Large intestine (tissue), 3 donors: ENCODE measurements at regions not wholly inside any gene's neighbourhood (a gene's known extent, or its start where the extent isn't known, plus 50 kb on each side); places are given as distances from the start of the nearest gene placed in this dataset.

Experiments
- DNase-seq, 2 donors: peaks; one replicate each; pipeline versions ENCODE4 v3.0.0 to v3.0.0-alpha.2; 2013
- H3K27ac ChIP-seq: one replicate; pipeline ENCODE4 v1.5.1; 2013; ENCODE audit warnings: low read length
- H3K27me3 ChIP-seq: 2 replicates; pipeline ENCODE4 v1.6.1; 2013; ENCODE audit warnings: low read length; ENCODE audit not compliant: control insufficient read depth, insufficient read depth
- H3K36me3 ChIP-seq: 2 replicates; pipeline ENCODE4 v1.6.1; 2013; ENCODE audit warnings: low read length; ENCODE audit not compliant: control insufficient read depth, insufficient read depth
- H3K4me1 ChIP-seq: one replicate; pipeline ENCODE4 v1.6.1; 2013; ENCODE audit warnings: low read length; ENCODE audit not compliant: control insufficient read depth, insufficient read depth
- H3K4me3 ChIP-seq: one replicate; pipeline ENCODE4 v1.5.1; 2013; ENCODE audit warnings: low read length
- H3K9me3 ChIP-seq: one replicate; pipeline ENCODE4 v1.6.1; 2013; ENCODE audit warnings: mild to moderate bottlenecking, low read depth, low read length, moderate library complexity; ENCODE audit not compliant: control insufficient read depth
- WGBS: methylation state at CpG from one replicate; pipeline ENCODE4 v1.1.5; 2013; ENCODE audit warnings: low lambda C conversion rate; ENCODE audit not compliant: insufficient coverage; 5-methylcytosine and 5-hydroxymethylcytosine counted together

DNA sequence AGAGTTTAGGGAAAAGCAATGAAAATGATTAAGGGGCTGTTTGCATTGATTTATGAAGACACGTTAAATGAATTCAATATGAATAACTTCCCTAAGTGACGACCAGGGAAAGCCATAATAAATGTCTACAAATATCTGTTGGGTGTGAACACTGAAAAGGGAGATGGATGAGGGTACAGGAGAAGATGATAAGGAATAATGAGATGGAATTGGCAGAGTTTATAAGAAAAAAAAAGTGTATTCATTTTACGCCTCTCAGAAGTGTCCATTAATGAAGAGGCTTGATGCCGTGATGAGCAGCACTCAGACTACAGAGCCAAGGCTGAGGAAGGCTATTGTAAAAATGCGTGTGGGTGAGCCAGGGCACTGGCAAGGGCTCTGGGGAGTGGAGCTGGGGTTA is 346.7 kb upstream of the AKR1E2 start:
- no peaks in the 10 kb centered on the region for H3K36me3 ChIP-seq
- no peak overlapping the region for H3K27ac ChIP-seq
- no peaks in the 10 kb centered on the region for H3K27me3 ChIP-seq
- H3K4me3 ChIP-seq: no peak overlapping the region
- H3K4me1 ChIP-seq: no peaks in the 10 kb centered on the region
- no peak for DNase-seq
- WGBS: 77% methylated on average over 2 of the region's 5 CpGs
- H3K9me3 ChIP-seq: no peaks in the 10 kb centered on the region

DNA sequence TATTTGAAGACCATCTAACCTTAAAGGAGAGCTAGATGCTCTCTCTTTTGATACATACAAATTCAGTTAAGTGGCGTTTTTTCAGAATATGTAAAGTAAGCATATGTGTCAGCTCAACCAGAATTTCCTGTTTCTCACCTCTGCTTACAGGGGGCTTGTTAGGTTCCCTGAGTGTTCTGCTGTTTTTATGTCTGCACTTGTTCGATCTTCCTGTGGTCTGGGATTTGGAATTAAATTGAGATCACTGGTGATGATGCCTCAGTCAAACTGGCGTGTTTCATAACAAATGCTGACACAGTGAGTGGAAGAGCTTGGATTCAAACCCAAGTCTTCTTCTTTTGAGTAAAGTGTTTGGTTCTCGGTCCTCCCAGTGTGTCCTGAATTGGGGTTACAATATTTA is 348.3 kb upstream of the AKR1E2 start:
- DNase-seq: no peak
- H3K27me3 ChIP-seq: no peaks in the 10 kb centered on the region
- H3K27ac ChIP-seq: no peak overlapping the region
- H3K4me1 ChIP-seq: no peaks in the 10 kb centered on the region
- no peaks in the 10 kb centered on the region for H3K9me3 ChIP-seq
- no peak overlapping the region for H3K4me3 ChIP-seq
- no CpG with 5 or more reads among the region's 4 CpGs for WGBS
- no peaks in the 10 kb centered on the region for H3K36me3 ChIP-seq

DNA sequence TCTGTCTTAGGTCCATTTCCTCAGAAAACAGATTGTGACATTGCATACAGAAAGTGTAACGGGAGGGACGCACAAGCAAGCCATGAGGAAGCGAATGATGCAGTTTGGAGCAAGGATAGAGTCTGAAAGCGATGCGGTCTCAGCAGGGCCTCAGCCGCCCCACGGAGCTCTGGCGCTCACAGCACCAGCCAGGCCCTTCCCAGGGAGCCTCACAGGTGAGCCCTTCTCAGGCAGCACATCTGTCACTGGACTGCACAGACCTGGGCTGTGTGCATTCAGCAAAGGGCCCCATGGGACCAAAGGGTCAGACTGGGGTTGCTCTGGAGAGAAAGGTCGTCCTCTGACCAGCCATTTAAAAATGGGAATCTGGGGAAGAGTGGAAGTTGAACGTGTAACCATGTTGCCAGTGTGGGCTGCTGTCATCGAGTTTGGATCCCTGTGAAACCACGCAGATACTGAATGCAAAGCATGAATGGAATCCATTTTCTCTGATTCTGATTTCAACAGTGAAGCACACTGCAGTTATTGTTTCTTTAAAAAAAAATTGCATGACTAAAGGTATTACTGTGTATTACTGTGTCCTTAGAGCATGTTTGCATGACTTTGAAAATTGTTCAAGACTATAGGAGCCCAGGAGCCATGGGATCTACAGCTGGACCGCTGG is 350.0 kb upstream of the AKR1E2 start:
- Histone ChIP-seq H3K27me3 (no peaks in the 10 kb centered on the region), H3K9me3 (no peaks in the 10 kb centered on the region), H3K27ac (no peak overlapping the region), H3K4me3 (no peak overlapping the region), H3K4me1 (no peaks in the 10 kb centered on the region), H3K36me3 (no peaks in the 10 kb centered on the region)
- no CpG with 5 or more reads among the region's 13 CpGs for WGBS
- DNase-seq: no peak

DNA sequence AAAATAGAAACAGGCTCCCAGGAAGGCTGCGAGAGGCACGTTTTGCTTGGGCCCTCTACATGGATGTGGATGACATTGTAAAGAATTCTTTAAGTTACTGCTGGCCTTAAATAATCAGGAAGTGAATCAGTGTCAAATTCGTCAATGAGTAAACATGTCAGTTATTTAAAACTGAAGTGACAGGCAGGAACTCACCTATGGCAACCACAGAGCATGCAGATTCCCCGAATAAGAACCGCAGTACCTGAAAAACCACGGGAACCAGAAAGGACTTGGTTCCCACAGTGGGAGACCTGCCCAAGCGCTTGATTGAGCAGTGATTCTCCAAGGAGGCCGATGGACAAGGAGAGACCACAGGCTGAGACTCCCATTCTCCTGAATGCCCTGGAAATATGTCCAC is 351.2 kb upstream of the AKR1E2 start:
- WGBS: no CpG with 5 or more reads among the region's 8 CpGs
- no peaks in the 10 kb centered on the region for H3K36me3 ChIP-seq
- no peak overlapping the region for H3K4me3 ChIP-seq

DNA sequence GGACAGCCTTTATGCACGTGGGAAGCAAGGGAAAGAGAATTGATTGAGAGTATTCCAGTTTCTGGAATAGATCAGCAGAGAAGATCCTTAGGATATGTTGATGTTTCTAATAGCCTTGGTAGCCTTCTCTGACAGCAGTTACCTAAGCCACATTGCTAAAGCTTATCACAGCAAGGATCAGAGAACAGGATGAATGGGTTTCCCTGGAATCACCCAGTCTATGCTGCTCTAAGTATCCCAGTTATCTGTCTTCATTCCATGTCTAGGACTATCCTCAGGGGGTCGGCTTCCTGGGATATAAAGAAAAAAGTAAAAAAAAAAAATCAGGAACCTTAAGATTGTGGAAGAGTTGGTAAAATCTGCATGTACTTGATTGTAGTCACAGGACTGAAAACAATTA is 352.0 kb upstream of the AKR1E2 start:
- WGBS: 100% methylated on average over 1 of the region's 2 CpGs
- no peaks in the 10 kb centered on the region for H3K36me3 ChIP-seq
- no peak for DNase-seq
- no peaks in the 10 kb centered on the region for H3K27me3 ChIP-seq
- H3K9me3 ChIP-seq: no peaks in the 10 kb centered on the region
- no peak overlapping the region for H3K4me3 ChIP-seq
- no peak overlapping the region for H3K27ac ChIP-seq
- no peaks in the 10 kb centered on the region for H3K4me1 ChIP-seq

More for the DNA sequence above, 351.2 kb upstream of the AKR1E2 start:
- DNase-seq: no peak
- H3K27ac ChIP-seq: no peak overlapping the region
- H3K27me3 ChIP-seq: no peaks in the 10 kb centered on the region
- no peaks in the 10 kb centered on the region for H3K9me3 ChIP-seq
- no peaks in the 10 kb centered on the region for H3K4me1 ChIP-seq

DNA sequence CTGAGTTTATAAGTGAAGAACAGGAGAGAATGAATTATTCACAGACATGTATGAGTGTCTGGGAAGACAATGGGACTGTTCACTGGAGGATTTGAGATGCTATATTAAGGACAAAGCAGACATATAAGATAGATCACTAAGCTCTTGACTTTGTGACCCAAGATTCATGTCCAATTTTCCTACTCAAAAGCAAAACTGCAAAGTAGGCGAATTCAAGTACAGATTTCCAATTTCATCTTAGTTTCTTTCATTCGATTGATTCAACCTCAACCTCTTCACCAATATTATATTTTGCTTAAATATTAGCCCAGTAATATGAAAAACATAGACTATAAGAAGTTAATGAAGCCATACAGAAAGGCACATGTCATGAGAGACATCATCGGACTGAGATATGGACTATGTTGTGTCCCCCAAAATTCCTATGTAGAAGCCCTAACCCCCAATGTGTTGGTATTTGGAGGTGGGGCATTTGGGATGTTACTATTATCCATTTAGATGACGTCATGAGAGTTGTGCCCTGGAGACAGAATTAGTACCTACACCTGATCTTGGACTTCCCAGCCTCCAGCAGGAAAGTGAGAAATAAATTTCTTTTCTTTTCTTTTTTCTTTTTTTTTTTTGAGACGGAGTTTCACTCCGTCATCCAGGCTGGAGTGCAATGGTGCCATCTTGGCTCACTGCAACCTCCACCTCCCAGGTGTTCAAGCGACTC is 353.7 kb upstream of the AKR1E2 start:
- Histone ChIP-seq H3K4me1 (no peaks in the 10 kb centered on the region), H3K36me3 (no peaks in the 10 kb centered on the region), H3K4me3 (no peak overlapping the region), H3K27ac (no peak overlapping the region), H3K27me3 (no peaks in the 10 kb centered on the region), H3K9me3 (no peaks in the 10 kb centered on the region)
- 100% methylated on average over 2 of the region's 7 CpGs for WGBS
- DNase-seq: no peak

DNA sequence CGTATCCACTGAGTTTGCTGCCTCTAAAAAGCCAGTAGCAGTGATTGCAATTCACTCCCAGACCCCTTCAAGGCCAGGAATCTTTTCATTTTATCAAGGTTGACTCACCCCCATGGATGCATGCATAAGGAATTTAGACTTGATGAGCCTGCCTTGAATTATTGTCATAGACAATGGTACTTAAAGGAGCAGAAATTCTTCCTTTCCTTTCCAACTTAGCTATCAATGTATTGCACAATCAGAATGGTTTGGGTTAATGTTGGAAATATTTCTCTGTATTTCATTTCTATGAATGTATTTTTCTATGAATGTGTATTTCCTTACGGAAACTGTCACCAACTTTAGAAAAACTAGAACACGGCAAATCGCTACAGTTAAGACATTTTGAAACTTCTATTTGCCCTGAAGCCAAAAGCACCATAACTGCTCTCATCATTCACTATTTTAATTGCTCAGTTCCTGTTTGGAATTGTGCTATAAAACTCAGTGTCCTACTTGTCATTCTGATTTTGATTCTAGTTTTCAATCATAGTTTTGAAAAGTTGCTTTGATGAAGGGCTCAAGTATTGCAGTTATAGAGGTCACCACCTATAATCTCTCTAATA is 355.7 kb upstream of the AKR1E2 start:
- H3K4me3 ChIP-seq: no peak overlapping the region
- no peaks in the 10 kb centered on the region for H3K4me1 ChIP-seq
- no peaks in the 10 kb centered on the region for H3K27me3 ChIP-seq
- H3K36me3 ChIP-seq: no peaks in the 10 kb centered on the region
- 95% methylated on average over 3 of the region's 4 CpGs for whole genome bisulfite sequencing
- no peaks in the 10 kb centered on the region for H3K9me3 ChIP-seq
- H3K27ac ChIP-seq: no peak overlapping the region
- no peak for DNase-seq

DNA sequence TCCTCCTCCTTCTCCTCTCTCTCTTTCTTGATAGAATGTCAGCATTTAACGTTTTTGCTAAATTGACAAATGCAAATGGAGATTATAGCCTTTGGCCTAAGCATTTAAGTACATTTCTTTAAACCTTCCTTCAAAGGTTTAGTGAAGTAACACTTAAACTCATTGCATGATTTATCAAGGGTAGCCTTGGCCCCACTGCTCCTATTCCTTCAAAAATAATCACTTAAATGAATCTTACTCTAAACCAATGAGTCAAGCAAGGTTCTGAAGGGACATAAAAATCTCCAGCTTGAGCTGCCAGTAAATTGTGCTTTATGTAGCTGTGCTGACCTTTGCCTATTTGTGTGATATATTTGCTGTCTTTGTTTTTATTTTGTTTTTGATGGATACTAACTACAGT is 358.5 kb upstream of the AKR1E2 start:
- no peak overlapping the region for H3K4me3 ChIP-seq
- no peaks in the 10 kb centered on the region for H3K4me1 ChIP-seq
- DNase-seq: no peak
- 73% methylated on average over 1 of the region's 1 CpG for WGBS
- H3K9me3 ChIP-seq: no peaks in the 10 kb centered on the region
- no peak overlapping the region for H3K27ac ChIP-seq
- H3K36me3 ChIP-seq: no peaks in the 10 kb centered on the region
- H3K27me3 ChIP-seq: no peaks in the 10 kb centered on the region

DNA sequence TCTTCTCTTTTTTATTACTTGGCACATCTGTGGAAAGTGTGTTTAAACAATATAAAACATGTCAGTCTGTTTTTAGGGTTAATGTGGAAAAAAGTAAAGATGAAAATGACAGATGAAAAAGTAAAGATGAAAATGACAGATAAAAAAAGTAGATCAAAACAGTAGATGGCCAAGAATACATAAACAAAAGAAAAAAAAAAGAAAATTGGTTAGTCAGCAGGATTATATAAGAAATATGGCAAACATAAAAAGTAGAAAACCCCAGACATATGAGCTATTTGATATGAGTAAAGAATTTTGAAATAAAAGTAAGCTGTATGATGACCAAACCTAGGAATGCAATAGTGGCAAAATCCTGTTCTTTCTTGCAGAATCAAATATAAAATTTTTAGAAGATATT is 365.7 kb upstream of the AKR1E2 start:
- Histone ChIP-seq H3K4me1 (no peaks in the 10 kb centered on the region), H3K4me3 (no peak overlapping the region), H3K27me3 (no peaks in the 10 kb centered on the region), H3K36me3 (no peaks in the 10 kb centered on the region), H3K9me3 (no peaks in the 10 kb centered on the region), H3K27ac (no peak overlapping the region)
- DNase-seq: no peak

DNA sequence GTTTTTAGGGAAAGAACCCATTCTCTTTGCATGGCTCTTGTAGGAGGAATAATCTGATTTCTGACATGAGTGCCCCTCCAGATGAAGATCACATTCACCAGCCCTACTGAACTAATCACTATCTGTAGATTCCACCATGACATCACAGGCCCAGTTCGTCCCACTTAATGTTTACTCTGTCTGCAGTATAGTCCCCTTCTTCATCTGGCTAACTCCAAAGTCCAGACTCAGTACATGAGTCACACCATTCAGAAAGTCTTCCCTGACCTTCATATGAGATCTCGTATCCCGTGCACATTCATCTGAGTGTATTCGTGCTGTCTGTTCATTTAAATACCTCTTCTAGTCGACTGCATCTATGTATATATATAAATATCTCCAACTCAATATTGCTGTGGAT is 366.5 kb upstream of the AKR1E2 start:
- no peaks in the 10 kb centered on the region for H3K36me3 ChIP-seq
- no peak overlapping the region for H3K4me3 ChIP-seq
- no peaks in the 10 kb centered on the region for H3K4me1 ChIP-seq
- no CpG with 5 or more reads among the region's 5 CpGs for WGBS
- no peaks in the 10 kb centered on the region for H3K9me3 ChIP-seq
- H3K27me3 ChIP-seq: no peaks in the 10 kb centered on the region
- DNase-seq: peak in 1 of 2 donors; percentile 87
- H3K27ac ChIP-seq: no peak overlapping the region

DNA sequence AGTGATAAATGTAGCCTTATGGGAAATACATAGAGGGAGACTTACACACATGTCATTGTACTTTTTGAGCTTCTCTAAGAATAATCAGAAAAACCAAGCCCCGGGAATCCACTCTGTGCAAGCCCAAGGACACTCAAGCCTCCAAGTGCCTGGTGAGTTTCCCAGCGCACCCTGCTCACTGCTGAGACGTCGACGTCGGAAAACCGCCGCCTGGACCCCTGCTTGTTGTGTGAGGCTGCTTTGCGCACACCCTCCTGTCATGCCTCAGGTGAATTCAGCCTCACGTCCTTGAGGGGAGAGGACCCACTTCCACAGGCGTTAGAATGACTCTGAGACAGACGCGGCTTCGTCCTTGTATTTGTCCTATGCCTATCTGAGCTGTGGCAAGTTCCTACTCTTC is 368.4 kb upstream of the AKR1E2 start:
- no peaks in the 10 kb centered on the region for H3K36me3 ChIP-seq
- DNase-seq: no peak
- 80% methylated on average over 1 of the region's 14 CpGs for WGBS
- H3K4me1 ChIP-seq: peaks cover 6% of the 10 kb centered on the region
- H3K9me3 ChIP-seq: no peaks in the 10 kb centered on the region
- no peak overlapping the region for H3K4me3 ChIP-seq
- no peak overlapping the region for H3K27ac ChIP-seq
- no peaks in the 10 kb centered on the region for H3K27me3 ChIP-seq
